Fibroblast of pulmonary artery (primary cell): ENCODE measurements at regions not wholly inside any gene's neighbourhood (a gene's known extent, or its start where the extent isn't known, plus 50 kb on each side); places are given as distances from the start of the nearest gene placed in this dataset.
A peak's percentile ranks its signal among the peaks of the same experiment; 100 is the strongest.

Source experiments
- DNase-seq: peaks from one replicate; pipeline ENCODE4 v3.0.0-alpha.2; 2010; ENCODE audit warnings: low read depth
- H3K4me3 ChIP-seq: replicated peaks from 2 replicates; pipeline ENCODE4 v1.5.1; 2011; ENCODE audit warnings: low read depth, mild to moderate bottlenecking, control low read depth, low read length, moderate library complexity
- TF ChIP-seq, protein P1 (sequence below): IDR thresholded peaks from 2 replicates; pipeline ENCODE4 v1.5.1; 2011; ENCODE audit warnings: mild to moderate bottlenecking, control low read depth, low read length, inconsistent platforms; ENCODE audit errors: missing control alignments

DNA sequence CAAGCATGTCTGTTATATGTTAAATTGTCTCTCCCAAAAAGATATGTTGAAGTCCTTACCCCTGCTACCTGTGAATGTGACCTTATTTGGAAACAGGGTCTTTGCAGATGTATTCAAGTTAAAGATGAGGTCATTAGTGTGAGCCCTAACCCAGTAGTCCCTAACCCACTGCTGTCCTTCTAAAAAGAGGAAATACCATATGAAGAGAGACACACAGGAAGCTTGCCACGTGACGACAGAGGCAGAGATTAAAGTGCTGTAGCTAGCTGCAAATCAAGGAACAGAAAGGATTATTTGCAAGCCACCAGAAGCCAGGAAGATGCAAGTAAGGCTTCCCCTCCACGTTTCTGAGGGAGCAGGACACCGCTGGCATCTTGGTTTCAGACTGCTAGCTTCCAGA, 150.1 kb downstream of the HNRNPD start:
- H3K4me3 ChIP-seq = no peak overlapping the region
- DNase-seq = peak; percentile 2
- TF ChIP-seq, protein P1, sequence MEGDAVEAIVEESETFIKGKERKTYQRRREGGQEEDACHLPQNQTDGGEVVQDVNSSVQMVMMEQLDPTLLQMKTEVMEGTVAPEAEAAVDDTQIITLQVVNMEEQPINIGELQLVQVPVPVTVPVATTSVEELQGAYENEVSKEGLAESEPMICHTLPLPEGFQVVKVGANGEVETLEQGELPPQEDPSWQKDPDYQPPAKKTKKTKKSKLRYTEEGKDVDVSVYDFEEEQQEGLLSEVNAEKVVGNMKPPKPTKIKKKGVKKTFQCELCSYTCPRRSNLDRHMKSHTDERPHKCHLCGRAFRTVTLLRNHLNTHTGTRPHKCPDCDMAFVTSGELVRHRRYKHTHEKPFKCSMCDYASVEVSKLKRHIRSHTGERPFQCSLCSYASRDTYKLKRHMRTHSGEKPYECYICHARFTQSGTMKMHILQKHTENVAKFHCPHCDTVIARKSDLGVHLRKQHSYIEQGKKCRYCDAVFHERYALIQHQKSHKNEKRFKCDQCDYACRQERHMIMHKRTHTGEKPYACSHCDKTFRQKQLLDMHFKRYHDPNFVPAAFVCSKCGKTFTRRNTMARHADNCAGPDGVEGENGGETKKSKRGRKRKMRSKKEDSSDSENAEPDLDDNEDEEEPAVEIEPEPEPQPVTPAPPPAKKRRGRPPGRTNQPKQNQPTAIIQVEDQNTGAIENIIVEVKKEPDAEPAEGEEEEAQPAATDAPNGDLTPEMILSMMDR = no peak

DNA sequence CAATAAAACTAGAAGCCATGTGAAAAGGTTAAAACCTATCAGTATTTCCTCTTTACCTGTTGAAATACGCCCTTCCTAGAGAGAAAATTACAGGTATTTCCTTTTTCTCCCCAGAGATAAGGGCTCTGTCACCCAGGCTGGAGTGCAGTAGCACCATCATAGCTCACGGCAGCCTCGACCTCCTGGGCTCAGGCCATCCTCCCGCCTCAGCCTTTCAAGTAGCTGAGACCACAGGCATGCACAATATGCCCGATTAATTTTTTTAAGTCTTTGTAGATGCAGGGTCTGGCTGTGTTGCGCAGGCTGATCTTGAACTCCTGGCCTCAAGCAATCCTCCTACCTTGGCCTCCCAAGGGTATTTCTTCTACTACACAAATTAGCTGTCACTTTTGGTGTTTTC, 154.4 kb downstream of the HNRNPD start:
- H3K4me3 ChIP-seq = no peak overlapping the region
- DNase-seq = no peak
- TF ChIP-seq, protein P1 = no peak

DNA sequence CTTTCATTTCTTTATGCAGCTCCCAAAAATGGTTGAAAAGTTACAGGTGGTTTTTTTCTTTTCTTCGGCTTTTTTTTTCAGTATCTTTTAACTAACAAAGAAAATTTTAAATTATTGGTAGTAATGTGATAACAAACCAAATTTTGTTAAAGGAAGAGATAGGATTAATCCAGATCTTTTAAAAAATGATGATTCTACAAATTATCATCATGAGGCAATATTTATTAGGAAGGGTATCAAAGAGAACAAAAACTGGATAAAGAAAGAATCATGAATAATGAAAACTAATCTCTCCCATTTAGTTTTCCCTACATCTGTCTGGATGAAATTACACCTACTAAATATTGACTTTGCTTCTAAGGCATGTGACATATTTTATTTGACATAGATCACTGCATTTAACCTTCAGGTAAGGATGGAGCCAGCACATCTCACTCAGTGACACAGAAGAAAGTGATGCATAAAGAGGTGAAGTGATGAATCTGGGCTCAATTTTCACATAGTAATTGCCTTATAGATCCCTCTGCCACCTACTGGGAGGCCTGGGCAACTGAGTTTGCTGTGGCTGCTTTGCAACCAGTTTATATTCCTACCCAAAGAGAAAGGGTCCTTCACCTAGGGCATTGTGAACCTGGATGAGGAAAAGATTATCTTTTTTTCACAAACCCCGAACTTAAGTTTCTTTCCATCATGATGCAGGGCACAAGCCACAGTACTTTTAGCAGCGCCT, 155.6 kb downstream of the HNRNPD start:
- TF ChIP-seq, protein P1 = peak; percentile 41
- peak; percentile 1 for DNase-seq
- no peak overlapping the region for H3K4me3 ChIP-seq

DNA sequence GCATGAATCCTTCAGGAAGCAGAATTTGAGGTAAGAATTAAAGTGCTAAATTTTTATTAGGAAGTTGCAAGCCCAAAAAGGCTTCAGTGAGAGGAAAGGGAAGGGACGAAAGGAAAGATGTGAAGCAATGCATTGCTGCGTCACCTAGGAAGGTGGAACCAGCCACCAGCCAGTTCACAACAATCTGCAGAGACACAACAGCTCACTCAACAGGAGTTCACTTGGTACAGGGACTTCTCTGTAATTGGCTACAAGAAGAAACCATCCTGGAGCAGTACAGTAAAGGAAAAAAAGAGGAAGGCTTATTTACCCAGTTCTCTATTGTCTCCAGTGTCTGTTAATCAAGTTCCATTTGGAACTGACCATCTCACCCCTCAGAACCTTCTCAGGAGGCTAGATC, 157.6 kb downstream of the HNRNPD start:
- no peak overlapping the region for H3K4me3 ChIP-seq
- TF ChIP-seq, protein P1 = no peak
- no peak for DNase-seq

DNA sequence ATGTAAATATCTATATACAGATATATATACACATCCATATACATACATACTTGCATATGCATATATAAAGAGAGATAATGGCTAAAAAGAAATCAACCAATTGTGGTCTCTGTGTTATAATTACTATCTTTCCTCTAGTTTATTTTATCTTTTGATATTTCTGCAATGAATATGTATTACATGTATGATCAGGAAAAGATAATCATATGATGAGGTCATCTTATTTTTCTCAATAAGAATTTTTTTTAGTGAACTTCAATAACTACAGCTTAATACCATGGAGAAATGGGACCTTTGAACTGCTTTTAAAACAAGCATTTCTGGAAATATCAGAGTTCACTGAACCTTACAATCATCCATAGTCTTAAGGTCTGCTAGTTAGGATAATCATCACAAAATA, 158.0 kb downstream of the HNRNPD start:
- TF ChIP-seq, protein P1 = no peak
- no peak overlapping the region for H3K4me3 ChIP-seq
- no peak for DNase-seq

DNA sequence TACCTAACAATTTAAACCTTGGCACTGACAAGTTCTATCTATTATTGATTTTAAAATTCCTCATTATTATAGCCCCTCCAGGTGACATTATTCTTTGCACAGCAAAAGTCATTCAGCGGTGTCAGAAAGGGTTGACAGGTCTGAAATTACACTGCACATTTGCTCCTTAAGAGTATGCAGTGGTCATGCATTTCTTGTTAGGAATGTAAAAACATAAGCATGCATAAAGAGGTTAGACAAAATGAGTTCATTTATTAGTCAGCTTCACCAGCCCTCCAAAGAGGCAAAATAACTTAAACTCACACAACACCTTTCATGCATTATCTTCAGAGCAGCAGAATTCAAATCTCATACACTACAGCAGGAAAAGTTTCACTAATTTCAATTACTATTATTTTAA, 158.8 kb downstream of the HNRNPD start:
- TF ChIP-seq, protein P1 = no peak
- no peak overlapping the region for H3K4me3 ChIP-seq
- no peak for DNase-seq
